PC-9 (cell line): ENCODE measurements at regions not wholly inside any gene's neighbourhood (a gene's known extent, or its start where the extent isn't known, plus 50 kb on each side); places are given as distances from the start of the nearest gene placed in this dataset.

Source experiments
- EZH2 ChIP-seq: fragments of 200-600 bp; sonication (generic); IDR thresholded peaks from 2 replicates; pipeline ENCODE4 v1.8.0; 2017; ENCODE audit warnings: antibody characterized with exemption, low read depth
- TF ChIP-seq, protein P1 (sequence below): fragments of 200-600 bp; sonication (generic); conservative IDR thresholded peaks from 2 replicates; pipeline ENCODE4 v1.6.1; 2017; ENCODE audit warnings: mixed run types, antibody characterized with exemption, mild to moderate bottlenecking, moderate library complexity

DNA sequence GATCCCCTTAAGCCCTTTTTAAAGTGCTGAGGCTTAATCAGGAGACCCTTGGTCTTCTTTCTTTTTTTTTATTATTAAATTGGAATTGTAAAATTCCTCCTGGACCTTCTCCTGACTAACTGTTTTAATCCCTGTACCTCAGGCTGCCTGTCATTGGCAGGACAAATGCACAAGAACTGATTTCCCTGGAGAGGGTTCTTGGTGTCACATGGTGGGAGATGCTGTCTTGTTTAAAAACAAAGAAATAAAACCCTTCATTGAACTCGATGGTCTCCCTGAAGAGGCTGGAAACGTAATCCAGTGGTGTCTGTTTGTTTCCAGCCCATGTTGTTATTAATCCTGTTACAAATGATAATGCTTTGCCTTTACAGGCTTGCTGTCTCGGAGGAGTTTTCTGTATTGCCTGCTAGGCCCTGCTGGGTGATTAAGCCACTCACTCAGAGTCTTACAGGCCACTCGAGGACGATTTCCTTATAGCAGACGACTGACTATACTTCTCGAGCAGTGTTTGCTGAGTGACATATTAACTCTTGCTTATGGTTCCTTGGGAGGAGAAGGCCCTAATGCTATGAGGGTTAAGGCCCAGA lies 100.5 kb upstream of the MGAT5 start:
- TF ChIP-seq, protein P1, sequence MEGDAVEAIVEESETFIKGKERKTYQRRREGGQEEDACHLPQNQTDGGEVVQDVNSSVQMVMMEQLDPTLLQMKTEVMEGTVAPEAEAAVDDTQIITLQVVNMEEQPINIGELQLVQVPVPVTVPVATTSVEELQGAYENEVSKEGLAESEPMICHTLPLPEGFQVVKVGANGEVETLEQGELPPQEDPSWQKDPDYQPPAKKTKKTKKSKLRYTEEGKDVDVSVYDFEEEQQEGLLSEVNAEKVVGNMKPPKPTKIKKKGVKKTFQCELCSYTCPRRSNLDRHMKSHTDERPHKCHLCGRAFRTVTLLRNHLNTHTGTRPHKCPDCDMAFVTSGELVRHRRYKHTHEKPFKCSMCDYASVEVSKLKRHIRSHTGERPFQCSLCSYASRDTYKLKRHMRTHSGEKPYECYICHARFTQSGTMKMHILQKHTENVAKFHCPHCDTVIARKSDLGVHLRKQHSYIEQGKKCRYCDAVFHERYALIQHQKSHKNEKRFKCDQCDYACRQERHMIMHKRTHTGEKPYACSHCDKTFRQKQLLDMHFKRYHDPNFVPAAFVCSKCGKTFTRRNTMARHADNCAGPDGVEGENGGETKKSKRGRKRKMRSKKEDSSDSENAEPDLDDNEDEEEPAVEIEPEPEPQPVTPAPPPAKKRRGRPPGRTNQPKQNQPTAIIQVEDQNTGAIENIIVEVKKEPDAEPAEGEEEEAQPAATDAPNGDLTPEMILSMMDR = no peak
- no peak for TF ChIP-seq EZH2
